ENCODE measurements at regions not wholly inside any gene's neighbourhood (a gene's known extent, or its start where the extent isn't known, plus 50 kb on each side); places are given as distances from the start of the nearest gene placed in this dataset.
"Not testable (repeated sequence)": the region's sequence is repeated elsewhere in the genome, so short reads cannot be mapped to it uniquely, and the experiment has no call there.

- DNase-seq (ENCODE audit: low read depth): no peak
Observed at GRCh38 chr9:103407260-103407659, 412.1 kb downstream of the CYLC2 start.

- DNase-seq (ENCODE audit: low read depth): no peak
Observed at GRCh38 chr9:103410059-103410458, 414.9 kb downstream of the CYLC2 start.

- DNase-seq (ENCODE audit: low read depth): no peak
Observed at GRCh38 chr9:103427696-103428095, 432.6 kb downstream of the CYLC2 start.

DNA sequence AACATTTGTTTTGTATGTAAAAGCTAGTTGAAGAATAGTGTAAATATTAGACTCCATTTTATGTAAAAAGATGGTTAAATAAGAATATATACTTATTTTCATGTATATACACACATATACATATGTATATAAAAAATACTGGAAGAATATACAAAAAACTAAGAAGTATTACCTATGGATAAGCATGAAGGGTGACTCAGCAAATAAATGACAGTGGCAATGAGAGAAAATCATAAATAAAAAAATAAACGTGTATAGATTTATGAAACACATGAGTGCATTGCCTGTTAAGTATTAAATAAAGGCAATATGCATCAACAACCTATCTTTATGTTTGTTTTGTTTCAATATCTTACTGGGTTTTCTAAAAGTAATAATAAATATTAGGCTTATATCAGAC, 435.3 kb downstream of the CYLC2 start:
- no peak for DNase-seq (ENCODE audit: low read depth)

DNA sequence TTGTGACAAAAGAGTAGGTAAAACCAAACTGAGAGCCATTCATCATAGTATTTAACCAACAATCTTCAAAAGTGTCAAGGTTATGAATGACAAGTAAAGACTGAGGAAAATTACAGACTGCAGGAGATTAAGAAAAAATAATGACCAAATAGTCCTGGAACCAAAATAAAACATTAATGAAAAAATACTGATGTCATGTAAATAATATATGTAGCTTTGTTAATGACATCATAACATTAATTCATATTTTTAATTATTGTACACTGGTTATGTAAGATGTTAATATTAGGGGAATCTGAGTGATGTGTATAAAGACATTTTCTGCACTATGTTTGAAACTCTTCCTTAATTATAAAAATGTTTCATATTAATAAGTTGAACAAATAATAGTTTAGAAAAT, 436.7 kb downstream of the CYLC2 start:
- no peak for DNase-seq (ENCODE audit: low read depth)

- no peak for DNase-seq (ENCODE audit: low read depth)
Observed at GRCh38 chr9:103444176-103444575, 449.0 kb downstream of the CYLC2 start.

- no peak for DNase-seq (ENCODE audit: low read depth)
Observed at GRCh38 chr9:103458826-103459225, 463.7 kb downstream of the CYLC2 start.

DNA sequence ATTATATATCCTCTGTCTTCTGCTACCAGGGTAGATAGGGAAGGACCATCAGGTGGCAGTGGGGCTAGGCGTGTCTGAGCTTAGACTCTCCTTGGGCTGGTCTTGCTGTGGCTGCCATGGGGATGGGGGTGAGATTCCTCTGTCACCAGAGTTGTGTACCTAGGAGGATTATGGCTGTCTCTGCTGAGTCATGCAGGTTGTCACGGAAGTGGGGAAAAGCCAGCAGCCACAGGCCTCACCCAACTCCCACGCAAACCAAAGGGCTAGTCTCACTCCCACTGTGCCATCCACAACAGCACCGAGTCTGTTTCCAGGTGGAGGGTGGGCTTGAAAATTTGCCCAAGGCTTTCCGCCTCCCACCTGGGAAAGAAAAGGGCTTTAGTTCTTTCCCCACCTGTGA, 476.1 kb downstream of the CYLC2 start:
- DNase-seq (ENCODE audit: low read depth): no peak

GRCh38 chr9:103474156-103474555, 479.0 kb downstream of the CYLC2 start:
- no peak for DNase-seq (ENCODE audit: low read depth)

- DNase-seq (ENCODE audit: low read depth): no peak
Observed at GRCh38 chr9:103483471-103484096, 488.5 kb downstream of the CYLC2 start.

GRCh38 chr9:103485138-103485537, 490.0 kb downstream of the CYLC2 start:
- DNase-seq (ENCODE audit: low read depth): no peak

- no peak for DNase-seq (ENCODE audit: low read depth)
Observed at GRCh38 chr9:103514767-103515166, 519.6 kb downstream of the CYLC2 start.

GRCh38 chr9:103522409-103522808, 527.3 kb downstream of the CYLC2 start:
- DNase-seq (ENCODE audit: low read depth): no peak

DNA sequence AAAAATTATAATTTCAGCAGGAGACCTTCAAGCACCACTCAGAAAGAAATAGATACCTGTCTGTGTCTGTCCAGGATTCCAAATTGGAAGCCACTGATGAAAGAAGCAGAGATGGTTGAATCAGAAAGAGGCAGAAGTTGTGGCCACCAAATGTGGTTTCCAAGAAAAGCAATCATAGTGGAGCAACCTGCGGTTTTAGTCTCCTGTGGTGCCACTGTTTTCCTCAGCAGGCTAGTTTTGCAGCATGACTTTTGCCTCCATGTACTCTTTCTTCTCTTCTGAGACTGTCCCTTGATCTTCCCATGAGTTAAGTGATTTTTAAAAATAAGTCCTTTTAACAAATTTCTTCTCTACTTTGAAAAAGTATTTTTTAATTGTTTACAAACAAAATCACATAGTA, 535.8 kb downstream of the CYLC2 start:
- DNase-seq (ENCODE audit: low read depth): no peak

GRCh38 chr9:103533318-103533717, 538.2 kb downstream of the CYLC2 start:
- DNase-seq (ENCODE audit: low read depth): no peak

DNA sequence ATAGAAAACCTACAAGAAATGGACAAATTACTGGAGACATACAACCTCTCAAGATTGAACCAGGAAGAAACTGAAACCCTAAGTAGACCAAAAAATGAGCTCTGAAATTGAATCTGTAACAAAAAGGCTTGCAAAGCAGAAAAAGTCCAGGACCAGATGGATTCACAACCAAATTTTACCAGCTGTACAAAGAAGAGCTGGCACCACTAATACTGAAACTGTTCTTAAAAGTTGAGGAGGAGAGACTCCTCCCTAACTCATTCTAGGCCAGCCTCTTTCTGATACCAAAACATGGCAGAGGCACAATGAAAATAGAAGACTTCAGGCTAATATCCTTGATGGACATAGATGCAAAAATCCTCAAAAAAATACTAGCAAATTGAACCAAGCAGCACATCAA, 542.3 kb downstream of the CYLC2 start:
- DNase-seq (ENCODE audit: low read depth): no peak

DNA sequence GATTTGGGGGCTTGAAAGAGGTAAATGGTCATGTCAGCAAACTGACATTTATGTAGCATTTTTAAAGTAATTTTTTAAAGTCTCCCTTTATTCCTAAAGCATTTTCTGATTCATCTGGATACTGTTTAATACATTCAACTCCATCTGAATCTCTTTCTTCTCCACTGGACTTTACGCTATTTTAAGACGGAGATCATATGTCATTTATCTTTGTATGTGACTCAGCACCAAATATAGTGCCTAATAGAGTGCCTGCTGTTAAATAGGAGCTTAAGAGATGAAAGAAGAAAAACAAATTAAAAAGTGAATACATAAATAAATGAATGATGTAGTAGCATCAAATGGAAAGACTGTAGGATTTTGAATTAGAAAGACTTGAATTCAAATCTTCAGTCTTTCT, 548.8 kb upstream of the SMC2 start:
- no peak for DNase-seq (ENCODE audit: low read depth)

GRCh38 chr9:103552712-103553111, 541.4 kb upstream of the SMC2 start:
- no peak for DNase-seq (ENCODE audit: low read depth)

- peak; percentile 51 for DNase-seq (ENCODE audit: low read depth)
Observed at GRCh38 chr9:103574056-103574455, 520.1 kb upstream of the SMC2 start.

- DNase-seq (ENCODE audit: low read depth): no peak
Observed at GRCh38 chr9:103586721-103587120, 507.4 kb upstream of the SMC2 start.

DNA sequence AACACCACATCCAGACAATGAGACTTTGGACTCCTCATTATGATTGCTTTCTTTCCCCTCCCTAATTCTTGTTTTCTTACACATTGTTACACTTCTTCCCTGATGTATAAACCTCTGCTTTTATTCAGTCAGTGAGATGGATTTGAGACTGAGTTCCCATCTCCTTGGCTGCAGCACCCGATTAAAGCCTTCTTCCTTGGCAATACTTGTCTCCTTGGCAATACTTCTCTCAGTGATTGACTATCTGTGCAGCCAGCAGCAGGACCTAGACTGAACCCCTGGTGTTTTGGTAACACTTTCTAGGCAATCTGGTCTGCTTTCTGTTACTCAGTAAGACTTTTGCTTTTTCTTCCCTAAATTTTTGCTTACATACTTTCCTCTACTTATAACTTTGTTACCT, 492.8 kb upstream of the SMC2 start:
- DNase-seq (ENCODE audit: low read depth): no peak

- not testable (repeated sequence) for DNase-seq (ENCODE audit: low read depth)
Observed at GRCh38 chr9:103611950-103612349, 482.2 kb upstream of the SMC2 start.

- DNase-seq (ENCODE audit: low read depth): no peak
Observed at GRCh38 chr9:103615994-103616393, 478.1 kb upstream of the SMC2 start.

DNA sequence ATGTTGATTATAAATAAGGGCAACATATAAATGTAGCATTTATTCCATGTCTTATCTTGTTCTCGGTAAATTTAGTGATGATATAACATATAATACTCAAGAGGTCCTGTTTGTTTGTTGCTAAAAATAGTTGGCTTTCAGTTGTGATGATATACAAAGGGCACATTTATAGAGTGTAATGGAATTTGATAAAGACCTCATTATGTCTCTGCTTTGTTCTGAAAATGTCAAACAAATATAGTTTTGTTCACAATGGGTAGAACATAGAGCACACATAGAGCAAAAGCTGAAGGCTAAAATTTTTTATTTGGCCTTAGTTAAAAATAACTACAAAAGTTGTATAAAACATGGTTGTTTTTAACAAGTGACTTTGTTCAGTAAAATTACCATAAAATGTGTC, 477.1 kb upstream of the SMC2 start:
- no peak for DNase-seq (ENCODE audit: low read depth)
